Activated CD8-positive, alpha-beta T cell treated with anti-CD3 and anti-CD28 coated beads for 36 hours (primary cell): ENCODE measurements at regions not wholly inside any gene's neighbourhood (a gene's known extent, or its start where the extent isn't known, plus 50 kb on each side); places are given as distances from the start of the nearest gene placed in this dataset.

Experiments
- ATAC-seq: fragments of 200-7000 bp; cut with Tn5 transposase; one replicate; pipeline ENCODE4 v1.10.0; 2021; ENCODE audit warnings: mild to moderate bottlenecking, moderate library complexity
- CTCF ChIA-PET: fragments of 350-600 bp; sonication (Branson Sonifier 250); formaldehyde crosslinking; loops from one replicate; lab custom pipeline; 2021; ENCODE audit warnings: antibody characterized with exemption; lab: Charles Lee
- POLR2A ChIA-PET: fragments of 350-600 bp; sonication (Branson Sonifier 250); formaldehyde crosslinking; loops from one replicate; lab custom pipeline; 2021; ENCODE audit warnings: antibody characterized with exemption; lab: Charles Lee
- DNase-seq: peaks from one replicate; pipeline ENCODE4 v3.0.0-alpha.2; 2020
- H3K27ac Mint-ChIP-seq: one replicate; pipeline ENCODE4 v1.8.0; 2021; ENCODE audit warnings: mild to moderate bottlenecking, mixed read lengths
- H3K27me3 Mint-ChIP-seq: one replicate; pipeline ENCODE4 v1.8.0; 2021; ENCODE audit warnings: mixed read lengths
- H3K36me3 Mint-ChIP-seq: one replicate; pipeline ENCODE4 v1.8.0; 2021; ENCODE audit warnings: low read depth, mixed read lengths
- H3K4me1 Mint-ChIP-seq: one replicate; pipeline ENCODE4 v1.8.0; 2021; ENCODE audit warnings: low read depth, mixed read lengths
- H3K4me3 Mint-ChIP-seq: one replicate; pipeline ENCODE4 v1.8.0; 2021; ENCODE audit warnings: mild to moderate bottlenecking, moderate library complexity, mixed read lengths
- H3K9me3 Mint-ChIP-seq: one replicate; pipeline ENCODE4 v1.8.0; 2021; ENCODE audit warnings: mixed read lengths
- CTCF ChIP-seq: fragments of 200-600 bp; IDR thresholded peaks from one replicate; pipeline ENCODE4 v1.8.0; 2022; ENCODE audit warnings: antibody characterized with exemption, mild to moderate bottlenecking
- intact Hi-C: fragments of 100-400 bp; cut with micrococcal nuclease; formaldehyde crosslinking; loops from one replicate; pipeline ENCODE4 v1.10.0; 2022

DNA sequence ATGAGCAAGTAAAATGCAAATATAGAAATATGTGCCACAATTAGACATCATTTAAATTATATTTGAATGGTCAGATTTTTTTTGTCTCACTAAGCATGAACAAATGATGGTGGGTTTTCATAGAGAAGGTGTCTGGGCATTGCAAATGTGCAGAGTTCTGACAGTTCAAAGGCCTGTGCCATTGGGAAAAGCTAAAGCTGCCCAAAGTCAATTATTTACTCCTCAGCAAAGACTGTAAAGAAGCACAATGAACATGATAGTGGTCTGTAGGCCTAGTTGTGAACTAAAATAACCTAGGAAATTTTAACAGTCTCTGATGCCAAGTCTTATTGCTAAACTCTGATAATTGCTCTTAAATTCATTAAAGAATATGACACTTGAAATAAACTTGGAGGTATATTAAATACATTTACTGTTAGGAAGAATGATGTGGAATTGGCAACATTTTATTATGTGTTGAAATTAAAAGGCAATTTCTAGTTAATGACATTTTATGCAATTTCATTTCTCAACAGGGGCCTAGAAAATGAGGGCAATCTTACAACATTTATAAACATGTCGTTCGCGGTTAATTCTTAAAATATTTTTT, 874.3 kb upstream of the ADAMTS5 start:
- ChIA-PET POLR2A (no interaction called here), CTCF (no interaction called here)
- no peak overlapping the region for H3K27ac Mint-ChIP-seq
- no peaks in the 10 kb centered on the region for H3K27me3 Mint-ChIP-seq
- H3K4me3 Mint-ChIP-seq: no peak overlapping the region
- intact Hi-C loops: no loop called here
- H3K4me1 Mint-ChIP-seq: no peaks in the 10 kb centered on the region
- peaks cover 3% of the 10 kb centered on the region for H3K9me3 Mint-ChIP-seq
- ATAC-seq (no peak), DNase-seq (no peak)
- H3K36me3 Mint-ChIP-seq: no peaks in the 10 kb centered on the region
- no peak for TF ChIP-seq CTCF

DNA sequence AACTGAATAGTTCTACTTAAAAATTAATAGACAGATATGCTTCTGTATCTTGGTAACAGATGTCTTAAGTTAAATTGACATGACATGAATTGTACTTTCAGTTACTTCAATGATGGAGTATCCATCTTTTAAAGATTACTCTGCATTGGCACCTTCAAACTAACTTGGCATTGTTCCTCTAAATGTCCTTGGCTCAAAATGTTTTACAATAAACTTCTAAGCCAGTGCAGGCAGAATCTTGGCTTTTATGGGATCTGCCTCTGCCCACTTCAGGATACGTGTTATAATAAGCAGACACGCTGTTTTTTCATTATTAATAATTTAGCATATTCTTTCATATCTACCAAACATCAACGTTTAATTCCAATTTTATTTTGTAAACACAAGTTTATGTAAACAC, 873.4 kb upstream of the ADAMTS5 start:
- H3K9me3 Mint-ChIP-seq: peaks cover 3% of the 10 kb centered on the region
- DNase-seq (no peak), ATAC-seq (no peak)
- no peak overlapping the region for H3K27ac Mint-ChIP-seq
- intact Hi-C loops: no loop called here
- ChIA-PET POLR2A (no interaction called here), CTCF (no interaction called here)
- no peak overlapping the region for H3K4me3 Mint-ChIP-seq
- no peaks in the 10 kb centered on the region for H3K36me3 Mint-ChIP-seq
- TF ChIP-seq CTCF: no peak
- no peaks in the 10 kb centered on the region for H3K4me1 Mint-ChIP-seq
- no peaks in the 10 kb centered on the region for H3K27me3 Mint-ChIP-seq

DNA sequence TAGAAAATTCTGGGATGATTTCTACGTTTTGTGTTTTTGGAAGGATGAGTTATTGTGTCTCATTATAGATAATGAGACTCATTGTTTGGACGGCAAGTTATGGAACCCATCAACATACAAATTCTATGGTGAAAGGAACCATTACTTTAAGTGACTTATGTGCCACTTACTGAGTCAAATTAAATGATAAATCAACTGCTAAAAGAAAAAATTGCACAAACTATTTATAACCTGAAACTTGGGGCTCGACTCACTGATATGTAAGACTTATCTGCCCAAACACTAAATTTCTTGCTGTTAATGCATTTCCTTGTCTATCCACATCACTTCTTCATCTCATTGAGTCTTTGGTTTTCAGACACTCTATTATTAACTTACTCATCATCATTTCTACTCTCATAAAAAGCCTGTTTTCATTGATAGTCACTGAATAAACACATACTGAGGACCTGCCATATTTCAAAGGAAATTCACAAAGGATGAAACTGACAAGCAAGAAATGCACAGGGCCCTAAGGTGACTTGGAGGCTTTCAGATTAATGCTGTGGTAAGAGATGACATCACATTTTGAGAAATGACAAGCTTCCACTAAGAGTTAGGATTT, 872.7 kb upstream of the ADAMTS5 start:
- no peaks in the 10 kb centered on the region for H3K4me1 Mint-ChIP-seq
- no peak overlapping the region for H3K4me3 Mint-ChIP-seq
- intact Hi-C loops: no loop called here
- DNase-seq (no peak), ATAC-seq (no peak)
- H3K36me3 Mint-ChIP-seq: no peaks in the 10 kb centered on the region
- H3K27ac Mint-ChIP-seq: no peak overlapping the region
- peaks cover 3% of the 10 kb centered on the region for H3K9me3 Mint-ChIP-seq
- no peaks in the 10 kb centered on the region for H3K27me3 Mint-ChIP-seq
- CTCF ChIA-PET: no interaction called here
- TF ChIP-seq CTCF: no peak
- POLR2A ChIA-PET: no interaction called here

DNA sequence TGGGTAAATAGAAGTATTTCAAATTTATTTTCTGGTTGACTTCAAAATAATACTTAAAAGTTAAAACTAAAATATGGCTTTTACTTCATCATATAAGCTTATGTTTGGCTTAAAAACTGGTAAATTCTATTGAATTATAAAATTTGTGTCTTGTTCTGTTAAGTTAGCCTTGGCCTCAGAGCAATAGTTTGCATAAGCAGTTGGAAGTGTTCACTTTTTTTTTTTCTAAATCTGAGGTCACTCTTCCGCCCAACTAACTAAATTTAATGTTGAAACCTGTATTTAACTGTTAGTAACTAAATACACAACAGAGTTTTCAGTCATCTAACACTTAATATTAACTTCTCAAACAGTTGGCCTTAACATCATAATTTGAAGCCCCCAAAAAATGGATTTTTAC, 871.7 kb upstream of the ADAMTS5 start:
- Mint-ChIP-seq H3K9me3 (peaks cover 3% of the 10 kb centered on the region), H3K4me3 (no peak overlapping the region), H3K27ac (no peak overlapping the region), H3K36me3 (no peaks in the 10 kb centered on the region), H3K27me3 (no peaks in the 10 kb centered on the region), H3K4me1 (no peaks in the 10 kb centered on the region)
- CTCF ChIA-PET: no interaction called here
- intact Hi-C loops: no loop called here
- ATAC-seq (no peak), DNase-seq (no peak)
- no peak for TF ChIP-seq CTCF
- POLR2A ChIA-PET: no interaction called here

DNA sequence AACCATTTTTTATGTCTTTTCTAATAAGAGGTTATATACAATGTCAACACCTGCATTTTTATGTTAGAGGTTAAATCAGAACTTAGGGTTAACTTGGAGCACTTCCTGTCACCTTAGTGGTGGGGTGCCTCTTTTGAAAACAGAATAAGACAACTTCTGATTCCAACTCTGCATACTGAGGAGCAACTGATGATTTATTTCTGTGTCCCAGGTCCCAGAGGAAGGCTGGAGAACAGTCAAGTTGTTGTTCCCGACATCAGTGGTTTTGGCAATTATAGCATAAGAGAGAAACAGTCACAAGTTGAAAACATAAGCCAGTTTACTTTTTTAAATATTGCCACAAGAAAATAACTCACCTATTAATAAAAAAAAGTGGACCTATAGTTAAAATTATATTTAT, 871.0 kb upstream of the ADAMTS5 start:
- DNase-seq: no peak
- CTCF ChIA-PET: no interaction called here
- H3K36me3 Mint-ChIP-seq: no peaks in the 10 kb centered on the region
- intact Hi-C loops: no loop called here
- POLR2A ChIA-PET: no interaction called here
- H3K4me1 Mint-ChIP-seq: no peaks in the 10 kb centered on the region
- no peak for TF ChIP-seq CTCF
- no peak overlapping the region for H3K4me3 Mint-ChIP-seq
- no peak for ATAC-seq
- H3K27ac Mint-ChIP-seq: no peak overlapping the region
- H3K9me3 Mint-ChIP-seq: peaks cover 2% of the 10 kb centered on the region
- no peaks in the 10 kb centered on the region for H3K27me3 Mint-ChIP-seq
